ENCODE measurements at regions not wholly inside any gene's neighbourhood (a gene's known extent, or its start where the extent isn't known, plus 50 kb on each side); places are given as distances from the start of the nearest gene placed in this dataset.

- in situ Hi-C loops (cut with MboI; ENCODE audit: low sequenced_read_pairs, unreplicated experiment), result no loop called here
- no peak for DNase-seq (ENCODE audit: low spot score)
- TF ChIP-seq, protein P1, sequence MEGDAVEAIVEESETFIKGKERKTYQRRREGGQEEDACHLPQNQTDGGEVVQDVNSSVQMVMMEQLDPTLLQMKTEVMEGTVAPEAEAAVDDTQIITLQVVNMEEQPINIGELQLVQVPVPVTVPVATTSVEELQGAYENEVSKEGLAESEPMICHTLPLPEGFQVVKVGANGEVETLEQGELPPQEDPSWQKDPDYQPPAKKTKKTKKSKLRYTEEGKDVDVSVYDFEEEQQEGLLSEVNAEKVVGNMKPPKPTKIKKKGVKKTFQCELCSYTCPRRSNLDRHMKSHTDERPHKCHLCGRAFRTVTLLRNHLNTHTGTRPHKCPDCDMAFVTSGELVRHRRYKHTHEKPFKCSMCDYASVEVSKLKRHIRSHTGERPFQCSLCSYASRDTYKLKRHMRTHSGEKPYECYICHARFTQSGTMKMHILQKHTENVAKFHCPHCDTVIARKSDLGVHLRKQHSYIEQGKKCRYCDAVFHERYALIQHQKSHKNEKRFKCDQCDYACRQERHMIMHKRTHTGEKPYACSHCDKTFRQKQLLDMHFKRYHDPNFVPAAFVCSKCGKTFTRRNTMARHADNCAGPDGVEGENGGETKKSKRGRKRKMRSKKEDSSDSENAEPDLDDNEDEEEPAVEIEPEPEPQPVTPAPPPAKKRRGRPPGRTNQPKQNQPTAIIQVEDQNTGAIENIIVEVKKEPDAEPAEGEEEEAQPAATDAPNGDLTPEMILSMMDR (IDR thresholded peaks at IDR 0.05; ENCODE audit: borderline replicate concordance, control extremely low read depth, extremely low read depth, insufficient read depth, missing control alignments), result no peak
Observed at GRCh38 chr1:182003953-182004586, 57.4 kb downstream of the ZNF648 start.

- TF ChIP-seq, protein P1 (IDR thresholded peaks at IDR 0.05; ENCODE audit: borderline replicate concordance, control extremely low read depth, extremely low read depth, insufficient read depth, missing control alignments), result no peak
- DNase-seq (ENCODE audit: low spot score), result no peak
- in situ Hi-C loops (cut with MboI; ENCODE audit: low sequenced_read_pairs, unreplicated experiment), result no loop called here
Observed at GRCh38 chr1:182003025-182003725, 58.3 kb downstream of the ZNF648 start.

DNA sequence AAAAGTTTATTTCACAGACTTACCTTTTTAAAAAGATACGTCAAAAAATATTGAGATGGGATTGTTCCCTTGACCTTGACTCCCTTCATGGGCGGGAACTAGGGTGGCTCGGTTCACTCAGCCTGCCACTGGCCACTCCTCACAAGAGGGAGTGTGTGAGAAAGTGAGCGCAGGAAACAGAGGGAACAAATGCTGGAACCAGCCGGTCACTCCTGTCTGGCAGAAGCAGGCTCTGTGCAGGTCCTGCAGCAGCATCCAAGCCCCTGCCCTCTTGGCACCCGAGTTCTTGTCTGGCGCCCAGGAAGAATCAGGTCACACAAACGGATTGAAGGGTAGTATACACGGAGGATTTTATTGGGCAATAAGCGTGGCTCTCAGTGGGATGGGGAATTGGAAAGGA lies 58.9 kb downstream of the ZNF648 start:
- in situ Hi-C loops (cut with MboI; ENCODE audit: low sequenced_read_pairs, unreplicated experiment), result no loop called here
- no peak for DNase-seq (ENCODE audit: low spot score)
- TF ChIP-seq, protein P1 (IDR thresholded peaks at IDR 0.05; ENCODE audit: borderline replicate concordance, control extremely low read depth, extremely low read depth, insufficient read depth, missing control alignments), result no peak

DNA sequence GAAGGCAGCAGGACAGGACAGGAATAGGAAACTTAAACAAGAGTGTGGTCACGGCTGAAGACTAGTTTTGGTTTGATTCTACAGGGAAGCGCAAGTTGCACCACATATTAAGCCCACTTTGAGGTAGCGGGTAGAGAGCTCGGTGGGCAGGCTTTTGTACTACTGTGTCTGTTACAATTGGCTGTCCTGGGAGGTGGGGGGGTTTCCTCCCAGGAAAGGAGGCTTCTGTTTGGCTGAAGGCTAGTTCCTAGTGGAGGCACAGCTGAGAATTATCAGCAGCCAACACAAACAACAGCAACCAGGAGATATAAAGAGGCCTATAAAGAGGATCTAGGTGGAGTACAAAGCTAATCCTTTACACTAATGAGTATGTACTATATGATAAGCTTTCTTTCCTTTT lies 62.7 kb downstream of the ZNF648 start:
- TF ChIP-seq, protein P1 (IDR thresholded peaks at IDR 0.05; ENCODE audit: borderline replicate concordance, control extremely low read depth, extremely low read depth, insufficient read depth, missing control alignments), result no peak
- in situ Hi-C loops (cut with MboI; ENCODE audit: low sequenced_read_pairs, unreplicated experiment), result no loop called here
- DNase-seq (ENCODE audit: low spot score), result no peak

GRCh38 chr1:181992072-181992471 lies 69.4 kb downstream of the ZNF648 start:
- TF ChIP-seq, protein P1 (IDR thresholded peaks at IDR 0.05; ENCODE audit: borderline replicate concordance, control extremely low read depth, extremely low read depth, insufficient read depth, missing control alignments), result no peak
- DNase-seq (ENCODE audit: low spot score), result no peak
- in situ Hi-C loops (cut with MboI; ENCODE audit: low sequenced_read_pairs, unreplicated experiment), result no loop called here

DNA sequence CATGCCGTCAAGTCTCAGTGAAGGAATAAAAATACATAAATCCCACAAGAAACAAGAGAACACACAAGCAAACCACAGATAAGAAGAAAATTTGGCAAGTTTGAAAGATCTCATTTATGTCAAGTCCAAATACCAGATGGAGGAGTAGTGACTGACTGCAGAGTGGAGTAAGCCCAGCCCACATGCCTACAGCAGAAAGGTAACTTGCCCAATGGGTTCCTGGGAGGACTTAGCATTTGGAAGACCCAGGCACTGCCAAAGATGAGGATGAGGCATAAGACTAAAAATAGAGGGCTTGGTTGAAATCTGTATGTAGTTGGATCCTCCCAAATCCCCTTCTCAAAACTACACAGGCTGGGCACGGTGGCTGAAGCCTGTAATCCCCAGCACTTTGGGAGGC lies 70.8 kb downstream of the ZNF648 start:
- in situ Hi-C loops (cut with MboI; ENCODE audit: low sequenced_read_pairs, unreplicated experiment), result no loop called here
- no peak for DNase-seq (ENCODE audit: low spot score)
- TF ChIP-seq, protein P1 (IDR thresholded peaks at IDR 0.05; ENCODE audit: borderline replicate concordance, control extremely low read depth, extremely low read depth, insufficient read depth, missing control alignments), result no peak

All from GM13976 (cell line).